Pancreas (tissue), 10 donors: ENCODE measurements at regions not wholly inside any gene's neighbourhood (a gene's known extent, or its start where the extent isn't known, plus 50 kb on each side); places are given as distances from the start of the nearest gene placed in this dataset.

Source experiments
- ATAC-seq, 4 donors: fragments of 200-7000 bp; cut with Tn5 transposase; one replicate each; pipeline versions ENCODE4 v1.8.0 to v1.9.1; 2020; ENCODE audit warnings: mild to moderate bottlenecking in 4 of 4, moderate library complexity in 4 of 4
- DNase-seq, 6 donors: peaks; one replicate each; pipeline ENCODE4 v3.0.0-alpha.2; 2020
- FAIRE-seq: peaks from 2 replicates; lab custom pipeline; 2012; peaks lifted over from hg19 to GRCh38; lab: Jason Lieb, UNC
- H3K27ac ChIP-seq, 4 donors: fragments of 200-600 bp; sonication (generic); 1 replicate in 3 of 4; 2 replicates in 1 of 4; pipeline versions ENCODE4 v1.5.0 to v1.8.0; 2020
- H3K27me3 ChIP-seq, 4 donors: fragments of 200-600 bp; one replicate each; pipeline ENCODE4 v1.8.0; 2021
- H3K36me3 ChIP-seq, 3 donors: fragments of 200-600 bp; sonication (generic) in 1 of 3; one replicate each; pipeline versions ENCODE4 v1.5.0 to v1.8.0; 2020 to 2021
- H3K4me1 ChIP-seq, 3 donors: fragments of 200-600 bp; one replicate each; pipeline ENCODE4 v1.8.0; 2021
- H3K4me3 ChIP-seq, 4 donors: fragments of 200-600 bp; sonication (generic) in 2 of 4; one replicate each; pipeline versions ENCODE4 v1.5.0 to v1.8.0; 2020 to 2021
- H3K9me3 ChIP-seq, 4 donors: fragments of 200-600 bp; one replicate each; pipeline ENCODE4 v1.8.0; 2021
- CTCF ChIP-seq, 4 donors: fragments of 200-600 bp; sonication (generic) in 3 of 4; IDR thresholded peaks; one replicate each; pipeline versions ENCODE4 v1.5.0 to v1.8.0; 2021; ENCODE audit warnings: antibody characterized with exemption in 4 of 4
- WGBS, 2 donors: extraction: QIAGEN DNeasy Blood & Tissue Kit; methylation state at CpG; one replicate each; pipeline ENCODE4 v1.1.7; 2013; 5-methylcytosine and 5-hydroxymethylcytosine counted together
- intact Hi-C, 3 donors: fragments of 100-400 bp; cut with DNase I; formaldehyde crosslinking; loops; one replicate each; pipeline versions ENCODE4 v1.11.1 to v1.14.2; 2022
- donor health status: healthy with polysubstance abuse.
- donor health status: DM: no; HTN: no; CAD: no; lungs with moderate emphysema.
- donor health status: DM: no; HTN: no; CAD: no.
- donor health status: control.
- donor health status: control.
- donor health status: Bipolar disorder and iron deficiency.
- donor health status: DM: yes; HTN: yes; CAD: no.
- donor health status: DM: no; HTN: no; CAD: no.
- donor health status: DM: no; HTN: no; CAD: no.
- donor health status: DM: yes; HTN: yes; CAD: no.

- FAIRE-seq (no peak), DNase-seq (no peak), ATAC-seq (no peak)
- no peak for TF ChIP-seq CTCF (IDR thresholded peaks at IDR 0.05)
- Histone ChIP-seq H3K27ac (no peak overlapping the region), H3K4me3 (no peak overlapping the region), H3K9me3 (no peaks in the 10 kb centered on the region), H3K4me1 (no peaks in the 10 kb centered on the region), H3K27me3 (no peaks in the 10 kb centered on the region), H3K36me3 (no peaks in the 10 kb centered on the region)
- intact Hi-C loops: no loop called here
Measured at GRCh38 chrX:140393507-140393906, 111.4 kb downstream of the SOX3 start.

- Histone ChIP-seq H3K27me3 (no peaks in the 10 kb centered on the region), H3K9me3 (no peaks in the 10 kb centered on the region), H3K4me3 (no peak overlapping the region), H3K4me1 (no peaks in the 10 kb centered on the region), H3K27ac (no peak overlapping the region), H3K36me3 (no peaks in the 10 kb centered on the region)
- 58 to 66% methylated on average over 3 of the region's 3 CpGs for WGBS, 2 donors
- no peak for TF ChIP-seq CTCF (IDR thresholded peaks at IDR 0.05)
- intact Hi-C loops: no loop called here
- DNase-seq (no peak), FAIRE-seq (no peak), ATAC-seq (no peak)
Measured at GRCh38 chrX:140391313-140391712, 113.6 kb downstream of the SOX3 start.

- 8 to 9% methylated on average over 3 of the region's 3 CpGs for whole genome bisulfite sequencing, 2 donors
- no peaks in the 10 kb centered on the region for H3K9me3 ChIP-seq
- H3K27me3 ChIP-seq: no peaks in the 10 kb centered on the region
- TF ChIP-seq CTCF (IDR thresholded peaks at IDR 0.05): no peak
- H3K4me3 ChIP-seq: no peak overlapping the region
- DNase-seq (peak in 4 of 6 donors; percentile 12 to 33 (median 22)), ATAC-seq (peak; percentile 53 to 92 (median 86)), FAIRE-seq (no peak)
- no peak overlapping the region for H3K27ac ChIP-seq
- intact Hi-C loops: no loop called here
- no peaks in the 10 kb centered on the region for H3K4me1 ChIP-seq
- no peaks in the 10 kb centered on the region for H3K36me3 ChIP-seq
Measured at GRCh38 chrX:140389331-140389730, 115.5 kb downstream of the SOX3 start.

GRCh38 chrX:140362861-140363260, 142.0 kb downstream of the SOX3 start:
- FAIRE-seq (no peak), DNase-seq (no peak), ATAC-seq (no peak)
- H3K27me3 ChIP-seq: peaks cover 0 to 7% (median 2%) of the 10 kb centered on the region in 4 donors
- H3K4me1 ChIP-seq: no peaks in the 10 kb centered on the region
- no peaks in the 10 kb centered on the region for H3K9me3 ChIP-seq
- no peak overlapping the region for H3K27ac ChIP-seq
- H3K4me3 ChIP-seq: no peak overlapping the region
- H3K36me3 ChIP-seq: no peaks in the 10 kb centered on the region
- intact Hi-C loops: no loop called here
- 69 to 73% methylated on average over 4 of the region's 4 CpGs for WGBS, 2 donors
- no peak for TF ChIP-seq CTCF (IDR thresholded peaks at IDR 0.05)

- DNase-seq (no peak), FAIRE-seq (no peak), ATAC-seq (no peak)
- Histone ChIP-seq H3K4me1 (no peaks in the 10 kb centered on the region), H3K4me3 (no peak overlapping the region), H3K27ac (no peak overlapping the region), H3K36me3 (no peaks in the 10 kb centered on the region), H3K9me3 (no peaks in the 10 kb centered on the region), H3K27me3 (peaks cover 0 to 7% (median 3%) of the 10 kb centered on the region in 4 donors)
- 39 to 59% methylated on average over 3 of the region's 3 CpGs for WGBS, 2 donors
- TF ChIP-seq CTCF (IDR thresholded peaks at IDR 0.05): no peak
- intact Hi-C loops: no loop called here
Measured at GRCh38 chrX:140360924-140361323, 143.9 kb downstream of the SOX3 start.
